H1 (cell line): ENCODE measurements at regions not wholly inside any gene's neighbourhood (a gene's known extent, or its start where the extent isn't known, plus 50 kb on each side); places are given as distances from the start of the nearest gene placed in this dataset.

ENCODE experiments used
- CREB1 ChIP-seq: IDR thresholded peaks from 2 replicates; pipeline ENCODE4 v1.6.1; 2012; ENCODE audit warnings: inconsistent platforms
- EZH2 ChIP-seq: fragments of 200-600 bp; sonication (generic); IDR thresholded peaks from 2 replicates; pipeline ENCODE4 v1.7.1; 2012; ENCODE audit warnings: low read depth, mild to moderate bottlenecking, moderate library complexity, low read length, inconsistent platforms; ENCODE audit not compliant: severe bottlenecking
- NANOG ChIP-seq: IDR thresholded peaks from 2 replicates; pipeline ENCODE4 v1.6.1; 2011; ENCODE audit warnings: low read length, low read depth, mild to moderate bottlenecking, inconsistent platforms; ENCODE audit not compliant: insufficient read depth, poor library complexity, severe bottlenecking
- RAD21 ChIP-seq, 2 experiments: IDR thresholded peaks in 1 of 2; conservative IDR thresholded peaks in 1 of 2; 2 replicates each; pipeline ENCODE4 v1.6.1; 2011; ENCODE audit warnings: low read depth in 2 of 2, low read length in 2 of 2, improper control_type of control experiment in 1 of 2, inconsistent platforms in 1 of 2, mild to moderate bottlenecking in 1 of 2, moderate library complexity in 1 of 2
- SIRT6 ChIP-seq: IDR thresholded peaks from one replicate; pipeline ENCODE4 v1.7.1; 2012; ENCODE audit warnings: low read length, inconsistent platforms

DNA sequence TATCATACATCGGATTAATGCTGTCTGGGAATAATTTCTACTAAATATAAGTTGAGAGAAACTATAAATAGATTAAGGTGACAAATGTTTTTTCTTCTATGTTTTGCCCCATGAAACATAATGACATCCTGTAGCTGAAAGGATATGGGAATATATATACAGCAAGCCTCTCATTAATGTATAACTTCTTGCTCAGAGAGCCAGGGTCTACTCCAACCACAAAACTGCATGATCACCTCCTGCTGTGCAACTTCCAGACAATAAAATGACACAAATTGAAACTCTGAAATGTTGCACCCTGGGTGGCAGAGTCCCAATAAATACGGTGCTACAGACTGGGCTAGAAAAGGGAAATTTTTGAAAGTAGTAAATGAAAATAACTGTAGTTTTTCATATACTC lies 571.9 kb upstream of the CBLB start (continued):
- no peak for TF ChIP-seq CREB1
- no peak for TF ChIP-seq SIRT6
- TF ChIP-seq NANOG: no peak
- no peak for TF ChIP-seq RAD21 (IDR thresholded peaks at IDR 0.05 in 1 of 2, conservative IDR thresholded peaks at IDR 0.05 in 1 of 2; ENCODE audit: low read depth in 2 of 2, low read length in 2 of 2)
- TF ChIP-seq EZH2: no peak
